HEK293T (cell line): ENCODE measurements at regions not wholly inside any gene's neighbourhood (a gene's known extent, or its start where the extent isn't known, plus 50 kb on each side); places are given as distances from the start of the nearest gene placed in this dataset.

Source experiments
- BHLHE40 ChIP-seq: fragments of 450-650 bp; IDR thresholded peaks from 2 replicates; pipeline ENCODE4 v1.6.1; 2016; ENCODE audit warnings: mild to moderate bottlenecking, moderate library complexity, borderline replicate concordance
- CTBP1 ChIP-seq: fragments of 450-650 bp; IDR thresholded peaks from 2 replicates; pipeline ENCODE4 v1.6.1; 2016; ENCODE audit warnings: borderline replicate concordance
- ELF4 ChIP-seq: fragments of 450-650 bp; IDR thresholded peaks from 2 replicates; pipeline ENCODE4 v1.6.1; 2017; ENCODE audit warnings: antibody characterized with exemption
- FOXK2 ChIP-seq: fragments of 450-650 bp; IDR thresholded peaks from 2 replicates; pipeline ENCODE4 v1.6.1; 2016; ENCODE audit warnings: mild to moderate bottlenecking
- FOXM1 ChIP-seq: fragments of 450-650 bp; IDR thresholded peaks from 2 replicates; pipeline ENCODE4 v1.6.1; 2017; ENCODE audit warnings: mild to moderate bottlenecking, borderline replicate concordance
- HDGF ChIP-seq: fragments of 450-650 bp; IDR thresholded peaks from 2 replicates; pipeline ENCODE4 v1.6.1; 2017; ENCODE audit warnings: antibody characterized with exemption, borderline replicate concordance
- LEF1 ChIP-seq: fragments of 450-650 bp; IDR thresholded peaks from 2 replicates; pipeline ENCODE4 v1.6.1; 2017; ENCODE audit warnings: mild to moderate bottlenecking, borderline replicate concordance
- NFRKB ChIP-seq: fragments of 450-650 bp; IDR thresholded peaks from 2 replicates; pipeline ENCODE4 v1.6.1; 2016; ENCODE audit warnings: mild to moderate bottlenecking, moderate library complexity
- PKNOX1 ChIP-seq: fragments of 450-650 bp; IDR thresholded peaks from 2 replicates; pipeline ENCODE4 v1.6.1; 2016
- SP1 ChIP-seq: fragments of 450-650 bp; IDR thresholded peaks from 2 replicates; pipeline ENCODE4 v1.6.1; 2017
- TARDBP ChIP-seq: fragments of 450-650 bp; IDR thresholded peaks from 2 replicates; pipeline ENCODE4 v1.6.1; 2016
- ZNF384 ChIP-seq: fragments of 450-650 bp; IDR thresholded peaks from 2 replicates; pipeline ENCODE4 v1.6.1; 2016

GRCh38 chr7:41175435-41175834 is 527.5 kb downstream of the INHBA start:
- TF ChIP-seq SP1 (no peak), TARDBP (no peak), ZNF384 (no peak), NFRKB (no peak), ELF4 (no peak), PKNOX1 (no peak), HDGF (no peak), CTBP1 (no peak), FOXK2 (no peak), BHLHE40 (no peak), FOXM1 (no peak), LEF1 (no peak)
